NCI-H446 treated with DMSO at 0.1 percent for 48 hours (cell line): ENCODE measurements at regions not wholly inside any gene's neighbourhood (a gene's known extent, or its start where the extent isn't known, plus 50 kb on each side); places are given as distances from the start of the nearest gene placed in this dataset.

ENCODE experiments used
- DNase-seq: peaks from one replicate; lab custom pipeline; 2025; lab: John Stamatoyannopoulos, UW

GRCh38 chr6:33923857-33924514 lies 120.2 kb upstream of the MLN start:
- DNase-seq = no peak

- no peak for DNase-seq
These were observed 117.9 kb upstream of the MLN start for GRCh38 chr6:33921745-33922144.

- DNase-seq = no peak
These were observed 114.4 kb upstream of the MLN start for GRCh38 chr6:33918175-33918695.

- no peak for DNase-seq
These were observed 111.3 kb upstream of the MLN start for GRCh38 chr6:33915134-33915533.

GRCh38 chr6:33914645-33915044 lies 110.8 kb upstream of the MLN start:
- no peak for DNase-seq

- no peak for DNase-seq
These were observed 108.4 kb upstream of the MLN start for GRCh38 chr6:33912195-33912594.

- DNase-seq = no peak
These were observed 107.7 kb upstream of the MLN start for GRCh38 chr6:33911488-33911887.

GRCh38 chr6:33910594-33910993 lies 106.8 kb upstream of the MLN start:
- DNase-seq = no peak

- DNase-seq = no peak
These were observed 105.9 kb upstream of the MLN start for GRCh38 chr6:33909737-33910136.

GRCh38 chr6:33908025-33908424 lies 104.2 kb upstream of the MLN start:
- no peak for DNase-seq

- DNase-seq = no peak
These were observed 103.4 kb upstream of the MLN start for GRCh38 chr6:33907227-33907626.

- no peak for DNase-seq
These were observed 102.6 kb upstream of the MLN start for GRCh38 chr6:33906439-33906838.

GRCh38 chr6:33905071-33905609 lies 101.3 kb upstream of the MLN start:
- no peak for DNase-seq

- no peak for DNase-seq
These were observed 100.9 kb upstream of the MLN start for GRCh38 chr6:33904747-33905065.

GRCh38 chr6:33904050-33904746 lies 100.4 kb upstream of the MLN start:
- no peak for DNase-seq

GRCh38 chr6:33903579-33903978 lies 99.8 kb upstream of the MLN start:
- DNase-seq = no peak

- DNase-seq = no peak
These were observed 98.7 kb upstream of the MLN start for GRCh38 chr6:33902457-33902853.

GRCh38 chr6:33901822-33902456 lies 98.1 kb upstream of the MLN start:
- no peak for DNase-seq

GRCh38 chr6:33898771-33899170 lies 95.0 kb upstream of the MLN start:
- DNase-seq = no peak

- DNase-seq = no peak
These were observed 93.5 kb upstream of the MLN start for GRCh38 chr6:33897189-33897780.

- no peak for DNase-seq
These were observed 92.8 kb upstream of the MLN start for GRCh38 chr6:33896391-33897188.

- DNase-seq = no peak
These were observed 92.2 kb upstream of the MLN start for GRCh38 chr6:33895988-33896387.
